ENCODE measurements at regions not wholly inside any gene's neighbourhood (a gene's known extent, or its start where the extent isn't known, plus 50 kb on each side); places are given as distances from the start of the nearest gene placed in this dataset.

GRCh38 chr2:118475622-118476205 is 371.7 kb downstream of the EN1 start:
- no peak overlapping the region for H3K4me3 ChIP-seq (ENCODE audit: low read depth in 1 of 5, low read length in 5 of 5)
- peaks cover 0 to 7% (median 3%) of the 10 kb centered on the region in 5 donors for H3K27me3 ChIP-seq (ENCODE audit: control insufficient read depth in 5 of 5, insufficient read depth in 4 of 5, low read length in 5 of 5)
- H3K4me1 ChIP-seq (ENCODE audit: control insufficient read depth in 5 of 5, insufficient read depth in 5 of 5, low read length in 5 of 5): no peaks in the 10 kb centered on the region
- H3K27ac ChIP-seq (ENCODE audit: low read depth, low read length): no peak overlapping the region
- H3K9ac ChIP-seq (ENCODE audit: low read length in 5 of 5): no peak overlapping the region
- H3K9me3 ChIP-seq (ENCODE audit: control insufficient read depth in 5 of 5, low read length in 5 of 5): no peaks in the 10 kb centered on the region
- no peaks in the 10 kb centered on the region for H3K36me3 ChIP-seq (ENCODE audit: control insufficient read depth in 5 of 5, insufficient read depth in 5 of 5, low read length in 5 of 5)

- Histone ChIP-seq H3K9ac (ENCODE audit: low read length in 5 of 5) (no peak overlapping the region), H3K4me3 (ENCODE audit: low read depth in 1 of 5, low read length in 5 of 5) (no peak overlapping the region), H3K9me3 (ENCODE audit: control insufficient read depth in 5 of 5, low read length in 5 of 5) (no peaks in the 10 kb centered on the region), H3K27ac (ENCODE audit: low read depth, low read length) (no peak overlapping the region), H3K27me3 (ENCODE audit: control insufficient read depth in 5 of 5, insufficient read depth in 4 of 5, low read length in 5 of 5) (peaks cover 0 to 5% (median 3%) of the 10 kb centered on the region in 5 donors), H3K36me3 (ENCODE audit: control insufficient read depth in 5 of 5, insufficient read depth in 5 of 5, low read length in 5 of 5) (no peaks in the 10 kb centered on the region), H3K4me1 (ENCODE audit: control insufficient read depth in 5 of 5, insufficient read depth in 5 of 5, low read length in 5 of 5) (no peaks in the 10 kb centered on the region)
Measured at GRCh38 chr2:118474541-118474920, 372.9 kb downstream of the EN1 start.

- H3K9ac ChIP-seq (ENCODE audit: low read length in 5 of 5): no peak overlapping the region
- peaks cover 3% of the 10 kb centered on the region in 5 donors for H3K27me3 ChIP-seq (ENCODE audit: control insufficient read depth in 5 of 5, insufficient read depth in 4 of 5, low read length in 5 of 5)
- H3K4me3 ChIP-seq (ENCODE audit: low read depth in 1 of 5, low read length in 5 of 5): no peak overlapping the region
Measured at GRCh38 chr2:118473846-118474540, 373.5 kb downstream of the EN1 start.

GRCh38 chr2:118473241-118473640 is 374.2 kb downstream of the EN1 start:
- Histone ChIP-seq H3K4me3 (ENCODE audit: low read depth in 1 of 5, low read length in 5 of 5) (no peak overlapping the region), H3K36me3 (ENCODE audit: control insufficient read depth in 5 of 5, insufficient read depth in 5 of 5, low read length in 5 of 5) (no peaks in the 10 kb centered on the region), H3K9ac (ENCODE audit: low read length in 5 of 5) (no peak overlapping the region), H3K27me3 (ENCODE audit: control insufficient read depth in 5 of 5, insufficient read depth in 4 of 5, low read length in 5 of 5) (peaks cover 3 to 9% (median 6%) of the 10 kb centered on the region in 5 donors), H3K4me1 (ENCODE audit: control insufficient read depth in 5 of 5, insufficient read depth in 5 of 5, low read length in 5 of 5) (no peaks in the 10 kb centered on the region), H3K27ac (ENCODE audit: low read depth, low read length) (no peak overlapping the region), H3K9me3 (ENCODE audit: control insufficient read depth in 5 of 5, low read length in 5 of 5) (no peaks in the 10 kb centered on the region)

More at GRCh38 chr2:118473846-118474540, 373.5 kb downstream of the EN1 start:
- H3K27ac ChIP-seq (ENCODE audit: low read depth, low read length): no peak overlapping the region
- H3K4me1 ChIP-seq (ENCODE audit: control insufficient read depth in 5 of 5, insufficient read depth in 5 of 5, low read length in 5 of 5): no peaks in the 10 kb centered on the region
- H3K9me3 ChIP-seq (ENCODE audit: control insufficient read depth in 5 of 5, low read length in 5 of 5): no peaks in the 10 kb centered on the region
- H3K36me3 ChIP-seq (ENCODE audit: control insufficient read depth in 5 of 5, insufficient read depth in 5 of 5, low read length in 5 of 5): no peaks in the 10 kb centered on the region

GRCh38 chr2:118470297-118470696 is 377.2 kb downstream of the EN1 start:
- H3K27ac ChIP-seq (ENCODE audit: low read depth, low read length): no peak overlapping the region
- H3K4me3 ChIP-seq (ENCODE audit: low read depth in 1 of 5, low read length in 5 of 5): no peak overlapping the region
- peaks cover 0 to 9% (median 6%) of the 10 kb centered on the region in 5 donors for H3K27me3 ChIP-seq (ENCODE audit: control insufficient read depth in 5 of 5, insufficient read depth in 4 of 5, low read length in 5 of 5)
- H3K9me3 ChIP-seq (ENCODE audit: control insufficient read depth in 5 of 5, low read length in 5 of 5): no peaks in the 10 kb centered on the region
- H3K4me1 ChIP-seq (ENCODE audit: control insufficient read depth in 5 of 5, insufficient read depth in 5 of 5, low read length in 5 of 5): no peaks in the 10 kb centered on the region
- H3K36me3 ChIP-seq (ENCODE audit: control insufficient read depth in 5 of 5, insufficient read depth in 5 of 5, low read length in 5 of 5): no peaks in the 10 kb centered on the region
- no peak overlapping the region for H3K9ac ChIP-seq (ENCODE audit: low read length in 5 of 5)

GRCh38 chr2:118469103-118469502 is 378.3 kb downstream of the EN1 start:
- Histone ChIP-seq H3K4me1 (ENCODE audit: control insufficient read depth in 5 of 5, insufficient read depth in 5 of 5, low read length in 5 of 5) (no peaks in the 10 kb centered on the region), H3K9me3 (ENCODE audit: control insufficient read depth in 5 of 5, low read length in 5 of 5) (no peaks in the 10 kb centered on the region), H3K27ac (ENCODE audit: low read depth, low read length) (no peak overlapping the region), H3K27me3 (ENCODE audit: control insufficient read depth in 5 of 5, insufficient read depth in 4 of 5, low read length in 5 of 5) (peaks cover 0 to 12% (median 6%) of the 10 kb centered on the region in 5 donors), H3K36me3 (ENCODE audit: control insufficient read depth in 5 of 5, insufficient read depth in 5 of 5, low read length in 5 of 5) (no peaks in the 10 kb centered on the region), H3K4me3 (ENCODE audit: low read depth in 1 of 5, low read length in 5 of 5) (no peak overlapping the region), H3K9ac (ENCODE audit: low read length in 5 of 5) (no peak overlapping the region)

GRCh38 chr2:118464546-118465265 is 376.4 kb downstream of the INSIG2 start:
- H3K4me3 ChIP-seq (ENCODE audit: low read depth in 1 of 5, low read length in 5 of 5): no peak overlapping the region
- H3K36me3 ChIP-seq (ENCODE audit: control insufficient read depth in 5 of 5, insufficient read depth in 5 of 5, low read length in 5 of 5): no peaks in the 10 kb centered on the region
- peaks cover 0 to 12% (median 6%) of the 10 kb centered on the region in 5 donors for H3K27me3 ChIP-seq (ENCODE audit: control insufficient read depth in 5 of 5, insufficient read depth in 4 of 5, low read length in 5 of 5)
- no peak overlapping the region for H3K27ac ChIP-seq (ENCODE audit: low read depth, low read length)
- no peaks in the 10 kb centered on the region for H3K9me3 ChIP-seq (ENCODE audit: control insufficient read depth in 5 of 5, low read length in 5 of 5)
- H3K9ac ChIP-seq (ENCODE audit: low read length in 5 of 5): no peak overlapping the region
- no peaks in the 10 kb centered on the region for H3K4me1 ChIP-seq (ENCODE audit: control insufficient read depth in 5 of 5, insufficient read depth in 5 of 5, low read length in 5 of 5)

- Histone ChIP-seq H3K36me3 (ENCODE audit: control insufficient read depth in 5 of 5, insufficient read depth in 5 of 5, low read length in 5 of 5) (no peaks in the 10 kb centered on the region), H3K4me3 (ENCODE audit: low read depth in 1 of 5, low read length in 5 of 5) (no peak overlapping the region), H3K9me3 (ENCODE audit: control insufficient read depth in 5 of 5, low read length in 5 of 5) (no peaks in the 10 kb centered on the region), H3K27ac (ENCODE audit: low read depth, low read length) (no peak overlapping the region), H3K27me3 (ENCODE audit: control insufficient read depth in 5 of 5, insufficient read depth in 4 of 5, low read length in 5 of 5) (peaks cover 0 to 10% (median 3%) of the 10 kb centered on the region in 5 donors), H3K4me1 (ENCODE audit: control insufficient read depth in 5 of 5, insufficient read depth in 5 of 5, low read length in 5 of 5) (no peaks in the 10 kb centered on the region), H3K9ac (ENCODE audit: low read length in 5 of 5) (no peak overlapping the region)
Measured at GRCh38 chr2:118464046-118464445, 375.8 kb downstream of the INSIG2 start.

GRCh38 chr2:118460425-118460824 is 372.2 kb downstream of the INSIG2 start:
- Histone ChIP-seq H3K27me3 (ENCODE audit: control insufficient read depth in 5 of 5, insufficient read depth in 4 of 5, low read length in 5 of 5) (peaks cover 0 to 5% (median 3%) of the 10 kb centered on the region in 5 donors), H3K4me3 (ENCODE audit: low read depth in 1 of 5, low read length in 5 of 5) (no peak overlapping the region), H3K9me3 (ENCODE audit: control insufficient read depth in 5 of 5, low read length in 5 of 5) (no peaks in the 10 kb centered on the region), H3K27ac (ENCODE audit: low read depth, low read length) (no peak overlapping the region), H3K36me3 (ENCODE audit: control insufficient read depth in 5 of 5, insufficient read depth in 5 of 5, low read length in 5 of 5) (no peaks in the 10 kb centered on the region), H3K9ac (ENCODE audit: low read length in 5 of 5) (no peak overlapping the region), H3K4me1 (ENCODE audit: control insufficient read depth in 5 of 5, insufficient read depth in 5 of 5, low read length in 5 of 5) (no peaks in the 10 kb centered on the region)

- Histone ChIP-seq H3K9me3 (ENCODE audit: control insufficient read depth in 5 of 5, low read length in 5 of 5) (no peaks in the 10 kb centered on the region), H3K27ac (ENCODE audit: low read depth, low read length) (no peak overlapping the region), H3K4me1 (ENCODE audit: control insufficient read depth in 5 of 5, insufficient read depth in 5 of 5, low read length in 5 of 5) (no peaks in the 10 kb centered on the region), H3K27me3 (ENCODE audit: control insufficient read depth in 5 of 5, insufficient read depth in 4 of 5, low read length in 5 of 5) (peaks cover 0 to 5% (median 3%) of the 10 kb centered on the region in 5 donors), H3K36me3 (ENCODE audit: control insufficient read depth in 5 of 5, insufficient read depth in 5 of 5, low read length in 5 of 5) (no peaks in the 10 kb centered on the region), H3K4me3 (ENCODE audit: low read depth in 1 of 5, low read length in 5 of 5) (no peak overlapping the region), H3K9ac (ENCODE audit: low read length in 5 of 5) (no peak overlapping the region)
Measured at GRCh38 chr2:118459426-118459825, 371.2 kb downstream of the INSIG2 start.
